ENCODE measurements at regions not wholly inside any gene's neighbourhood (a gene's known extent, or its start where the extent isn't known, plus 50 kb on each side); places are given as distances from the start of the nearest gene placed in this dataset.
"Not testable (repeated sequence)": the region's sequence is repeated elsewhere in the genome, so short reads cannot be mapped to it uniquely, and the experiment has no call there.

GRCh38 chr3:10635446-10636076 is 130.2 kb upstream of the ATP2B2 start:
- Mint-ChIP-seq H3K4me3 (no peak overlapping the region), H3K27ac (no peak overlapping the region), H3K36me3 (ENCODE audit: low read depth) (no peaks in the 10 kb centered on the region), H3K4me1 (ENCODE audit: low read depth) (no peaks in the 10 kb centered on the region), H3K9me3 (ENCODE audit: insufficient read depth) (no peaks in the 10 kb centered on the region), H3K27me3 (ENCODE audit: low read depth) (peaks cover 6% of the 10 kb centered on the region)
- ATAC-seq (no peak), DNase-seq (no peak)
- ChIA-PET POLR2A (no interaction called here), CTCF (no interaction called here)

- DNase-seq (no peak), ATAC-seq (no peak)
- H3K36me3 Mint-ChIP-seq (ENCODE audit: low read depth): no peaks in the 10 kb centered on the region
- CTCF ChIA-PET: no interaction called here
- H3K4me3 Mint-ChIP-seq: no peak overlapping the region
- no peaks in the 10 kb centered on the region for H3K4me1 Mint-ChIP-seq (ENCODE audit: low read depth)
- no peaks in the 10 kb centered on the region for H3K9me3 Mint-ChIP-seq (ENCODE audit: insufficient read depth)
- peaks cover 8% of the 10 kb centered on the region for H3K27me3 Mint-ChIP-seq (ENCODE audit: low read depth)
- POLR2A ChIA-PET: no interaction called here
- no peak overlapping the region for H3K27ac Mint-ChIP-seq
These were observed 132.0 kb upstream of the ATP2B2 start for GRCh38 chr3:10637342-10637741.

- ATAC-seq: no peak
- no peak for DNase-seq
- Mint-ChIP-seq H3K36me3 (ENCODE audit: low read depth) (no peaks in the 10 kb centered on the region), H3K4me1 (ENCODE audit: low read depth) (no peaks in the 10 kb centered on the region), H3K9me3 (ENCODE audit: insufficient read depth) (no peaks in the 10 kb centered on the region), H3K27ac (no peak overlapping the region), H3K4me3 (no peak overlapping the region), H3K27me3 (ENCODE audit: low read depth) (peaks cover 14% of the 10 kb centered on the region)
- ChIA-PET POLR2A (no interaction called here), CTCF (no interaction called here)
These were observed 133.1 kb upstream of the ATP2B2 start for GRCh38 chr3:10638466-10638865.

- Mint-ChIP-seq H3K9me3 (ENCODE audit: insufficient read depth) (no peaks in the 10 kb centered on the region), H3K4me3 (no peak overlapping the region), H3K27me3 (ENCODE audit: low read depth) (peaks cover 25% of the 10 kb centered on the region), H3K36me3 (ENCODE audit: low read depth) (no peaks in the 10 kb centered on the region), H3K4me1 (ENCODE audit: low read depth) (no peaks in the 10 kb centered on the region), H3K27ac (no peak overlapping the region)
- POLR2A ChIA-PET: no interaction called here
- no peak for ATAC-seq
- CTCF ChIA-PET: no interaction called here
- no peak for DNase-seq
These were observed 136.4 kb upstream of the ATP2B2 start for GRCh38 chr3:10641760-10642159.

DNA sequence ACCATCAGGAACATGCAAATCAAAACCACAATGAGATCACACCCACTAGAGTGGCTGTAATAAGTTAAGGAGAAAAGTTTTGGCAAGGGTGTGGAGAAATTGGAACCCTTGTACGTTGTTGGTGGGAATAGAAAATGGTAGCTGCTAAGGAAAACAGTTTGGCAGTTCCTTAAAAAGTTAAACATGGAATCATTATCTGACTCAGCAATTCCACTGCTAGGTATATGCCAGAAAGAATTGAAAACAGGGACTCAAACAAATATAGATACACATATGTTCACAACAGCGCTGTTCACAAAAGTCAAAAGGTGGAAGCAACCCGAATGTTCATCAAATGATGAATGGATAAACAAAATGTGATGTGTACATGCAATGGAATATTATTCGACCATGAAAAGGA is 138.8 kb upstream of the ATP2B2 start:
- no peaks in the 10 kb centered on the region for H3K36me3 Mint-ChIP-seq (ENCODE audit: low read depth)
- POLR2A ChIA-PET: no interaction called here
- no peak overlapping the region for H3K27ac Mint-ChIP-seq
- no peaks in the 10 kb centered on the region for H3K4me1 Mint-ChIP-seq (ENCODE audit: low read depth)
- H3K27me3 Mint-ChIP-seq (ENCODE audit: low read depth): peaks cover 20% of the 10 kb centered on the region
- DNase-seq (no peak), ATAC-seq (no peak)
- no peak overlapping the region for H3K4me3 Mint-ChIP-seq
- H3K9me3 Mint-ChIP-seq (ENCODE audit: insufficient read depth): no peaks in the 10 kb centered on the region
- CTCF ChIA-PET: no interaction called here

- ATAC-seq (no peak), DNase-seq (no peak)
- ChIA-PET POLR2A (no interaction called here), CTCF (no interaction called here)
- Mint-ChIP-seq H3K9me3 (ENCODE audit: insufficient read depth) (no peaks in the 10 kb centered on the region), H3K27me3 (ENCODE audit: low read depth) (peaks cover 17% of the 10 kb centered on the region), H3K27ac (no peak overlapping the region), H3K4me1 (ENCODE audit: low read depth) (no peaks in the 10 kb centered on the region), H3K36me3 (ENCODE audit: low read depth) (no peaks in the 10 kb centered on the region), H3K4me3 (no peak overlapping the region)
These were observed 140.4 kb upstream of the ATP2B2 start for GRCh38 chr3:10645800-10646199.

DNA sequence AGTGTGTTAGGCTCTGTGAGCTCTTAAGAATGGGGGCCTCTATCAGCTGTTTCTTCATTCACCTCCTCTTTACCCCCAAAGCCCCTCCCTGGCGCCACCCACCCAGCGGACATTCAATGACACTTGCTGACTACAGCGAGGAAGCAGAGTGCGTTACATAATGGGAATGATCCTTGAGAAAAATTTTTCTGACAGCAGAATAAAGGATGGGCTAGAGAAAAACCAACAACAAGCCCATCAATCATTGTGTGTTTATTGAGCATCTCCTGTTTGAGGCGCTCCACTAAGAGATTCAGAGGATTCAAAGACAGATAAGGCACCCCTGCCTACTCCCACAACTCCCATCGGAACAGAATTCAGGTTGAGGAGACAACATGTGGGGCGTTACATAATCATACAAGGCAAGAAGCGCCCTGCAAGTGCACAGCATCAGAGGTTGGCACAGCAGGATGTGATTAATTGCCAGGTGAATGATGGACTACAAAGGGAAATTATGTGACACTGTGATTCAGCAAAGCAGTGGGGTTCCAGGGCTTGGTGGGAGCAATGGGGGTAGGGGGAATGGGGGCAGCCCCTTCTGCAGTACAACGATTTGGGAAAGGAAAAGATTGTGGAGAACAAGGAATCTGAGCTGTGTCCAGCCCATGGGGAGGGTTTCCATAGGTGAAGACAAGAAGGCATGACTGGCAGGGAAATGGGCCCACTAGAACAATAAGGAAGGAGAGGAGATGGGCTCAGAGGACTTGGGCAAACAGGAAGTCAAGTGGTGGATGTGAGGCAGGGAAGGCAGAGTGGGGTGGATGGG is 141.3 kb upstream of the ATP2B2 start:
- H3K9me3 Mint-ChIP-seq (ENCODE audit: insufficient read depth): no peaks in the 10 kb centered on the region
- peaks cover 17% of the 10 kb centered on the region for H3K27me3 Mint-ChIP-seq (ENCODE audit: low read depth)
- H3K4me1 Mint-ChIP-seq (ENCODE audit: low read depth): no peaks in the 10 kb centered on the region
- ChIA-PET CTCF (no interaction called here), POLR2A (no interaction called here)
- ATAC-seq (no peak), DNase-seq (no peak)
- no peaks in the 10 kb centered on the region for H3K36me3 Mint-ChIP-seq (ENCODE audit: low read depth)
- H3K27ac Mint-ChIP-seq: no peak overlapping the region
- no peak overlapping the region for H3K4me3 Mint-ChIP-seq

DNA sequence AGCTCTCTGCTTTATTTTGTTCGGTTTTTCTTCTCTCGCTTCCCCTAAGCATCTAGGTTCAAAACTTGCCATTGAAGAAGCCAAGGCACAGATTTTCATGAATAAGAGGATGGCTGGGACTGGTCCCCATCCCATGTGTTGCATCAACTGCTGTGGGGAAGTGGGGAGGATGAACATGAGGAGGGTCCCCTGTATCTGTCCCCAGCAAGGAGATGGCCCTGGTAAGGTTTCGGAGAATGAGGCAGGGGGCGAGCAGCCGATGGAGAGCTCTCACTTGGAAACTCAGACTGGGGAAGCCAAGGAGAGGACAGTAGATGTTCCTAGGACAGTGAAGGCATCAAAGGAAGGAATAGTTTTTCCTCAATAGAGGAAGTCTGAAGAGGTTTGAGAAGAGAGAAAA is 142.0 kb upstream of the ATP2B2 start:
- Mint-ChIP-seq H3K36me3 (ENCODE audit: low read depth) (no peaks in the 10 kb centered on the region), H3K4me1 (ENCODE audit: low read depth) (no peaks in the 10 kb centered on the region), H3K27me3 (ENCODE audit: low read depth) (peaks cover 17% of the 10 kb centered on the region), H3K27ac (no peak overlapping the region), H3K9me3 (ENCODE audit: insufficient read depth) (no peaks in the 10 kb centered on the region), H3K4me3 (no peak overlapping the region)
- ATAC-seq (no peak), DNase-seq (no peak)
- POLR2A ChIA-PET: no interaction called here
- CTCF ChIA-PET: no interaction called here

DNA sequence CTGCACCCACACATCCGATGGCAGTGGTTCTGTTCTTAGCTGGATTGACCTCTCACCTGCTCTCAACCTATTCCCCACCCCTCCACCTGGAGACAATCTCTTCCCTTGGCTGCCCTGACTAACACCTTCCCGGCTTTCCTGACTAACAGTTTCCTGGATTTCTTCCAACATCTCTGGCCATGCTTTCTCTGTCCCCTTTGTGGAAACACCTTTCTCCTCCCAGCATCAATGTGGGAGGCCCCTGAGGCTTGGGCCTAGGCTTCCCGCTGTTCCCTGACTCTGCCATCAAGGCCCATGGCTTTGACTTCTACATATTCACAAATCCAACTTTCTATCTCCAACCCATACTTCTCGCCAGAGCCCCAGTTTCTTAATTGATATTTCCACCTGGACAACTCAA is 142.8 kb upstream of the ATP2B2 start:
- no peak overlapping the region for H3K27ac Mint-ChIP-seq
- no peak overlapping the region for H3K4me3 Mint-ChIP-seq
- no peaks in the 10 kb centered on the region for H3K4me1 Mint-ChIP-seq (ENCODE audit: low read depth)
- ChIA-PET POLR2A (no interaction called here), CTCF (no interaction called here)
- H3K36me3 Mint-ChIP-seq (ENCODE audit: low read depth): no peaks in the 10 kb centered on the region
- H3K27me3 Mint-ChIP-seq (ENCODE audit: low read depth): peaks cover 11% of the 10 kb centered on the region
- no peaks in the 10 kb centered on the region for H3K9me3 Mint-ChIP-seq (ENCODE audit: insufficient read depth)
- ATAC-seq (no peak), DNase-seq (no peak)

DNA sequence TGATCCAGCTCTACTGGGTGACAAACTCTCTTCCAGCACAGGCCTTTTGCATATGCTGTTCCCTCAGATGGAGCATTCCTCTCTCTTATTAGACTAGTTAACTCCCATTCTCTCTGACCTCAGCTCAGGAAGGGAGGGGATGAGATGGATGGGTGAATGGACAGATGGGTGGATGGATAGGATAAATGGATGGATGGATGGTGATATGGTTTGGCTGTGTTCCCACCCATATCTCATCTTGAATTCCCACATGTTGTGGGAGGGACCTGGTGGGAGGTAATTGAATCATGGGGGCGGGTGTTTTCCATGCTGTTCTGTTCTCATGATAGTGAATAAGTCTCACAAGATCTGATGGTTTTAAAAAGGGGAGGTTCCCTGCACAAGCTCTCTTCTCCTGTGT is 144.1 kb upstream of the ATP2B2 start:
- H3K27me3 Mint-ChIP-seq (ENCODE audit: low read depth); DNase-seq; ATAC-seq; H3K9me3 Mint-ChIP-seq (ENCODE audit: insufficient read depth); H3K4me1 Mint-ChIP-seq (ENCODE audit: low read depth); H3K27ac Mint-ChIP-seq; H3K36me3 Mint-ChIP-seq (ENCODE audit: low read depth); H3K4me3 Mint-ChIP-seq; CTCF ChIA-PET; POLR2A ChIA-PET: not testable (repeated sequence)

GRCh38 chr3:10651506-10651905 is 146.1 kb upstream of the ATP2B2 start:
- Mint-ChIP-seq H3K27ac (no peak overlapping the region), H3K27me3 (ENCODE audit: low read depth) (peaks cover 10% of the 10 kb centered on the region), H3K4me1 (ENCODE audit: low read depth) (no peaks in the 10 kb centered on the region), H3K36me3 (ENCODE audit: low read depth) (no peaks in the 10 kb centered on the region), H3K4me3 (no peak overlapping the region), H3K9me3 (ENCODE audit: insufficient read depth) (no peaks in the 10 kb centered on the region)
- ChIA-PET POLR2A (no interaction called here), CTCF (interaction anchor here (0.7 kb wide), 1 partner anchor 132 kb away, joined by 3 read pairs; no protein-coding TSS in a partner anchor)
- ATAC-seq: no peak
- no peak for DNase-seq

DNA sequence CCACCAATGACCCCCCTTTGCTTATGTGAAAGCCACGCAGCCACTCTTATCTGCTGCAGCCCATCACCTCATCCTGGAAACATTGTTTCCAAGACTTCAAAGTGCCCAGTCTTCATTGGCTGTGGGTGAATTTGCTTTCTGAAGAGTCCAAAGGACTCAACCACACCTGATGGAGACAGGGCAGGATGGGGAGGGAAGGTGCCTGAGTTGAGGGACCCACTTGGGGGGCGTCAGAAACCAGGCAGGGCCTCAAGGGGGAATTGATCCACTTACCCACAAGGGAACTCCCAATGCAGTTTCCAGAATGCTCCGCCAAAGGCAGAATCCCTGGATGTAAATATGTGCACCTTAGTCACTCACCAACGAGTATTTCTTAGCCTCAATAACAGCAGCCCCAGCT is 147.9 kb upstream of the ATP2B2 start:
- no peaks in the 10 kb centered on the region for H3K36me3 Mint-ChIP-seq (ENCODE audit: low read depth)
- ATAC-seq (no peak), DNase-seq (no peak)
- no peak overlapping the region for H3K4me3 Mint-ChIP-seq
- H3K27me3 Mint-ChIP-seq (ENCODE audit: low read depth): peaks cover 11% of the 10 kb centered on the region
- H3K9me3 Mint-ChIP-seq (ENCODE audit: insufficient read depth): no peaks in the 10 kb centered on the region
- no peak overlapping the region for H3K27ac Mint-ChIP-seq
- CTCF ChIA-PET: no interaction called here
- POLR2A ChIA-PET: no interaction called here
- H3K4me1 Mint-ChIP-seq (ENCODE audit: low read depth): no peaks in the 10 kb centered on the region

Data from activated CD8-positive, alpha-beta T cell treated with anti-CD3 and anti-CD28 coated beads, Interleukin-2, amount 10 ng/mL, durations not matched to agents 7 days and 5 days (primary cell).